Hepatocyte (in vitro differentiated cells): ENCODE measurements at regions not wholly inside any gene's neighbourhood (a gene's known extent, or its start where the extent isn't known, plus 50 kb on each side); places are given as distances from the start of the nearest gene placed in this dataset.
"Not testable (repeated sequence)": the region's sequence is repeated elsewhere in the genome, so short reads cannot be mapped to it uniquely, and the experiment has no call there.

Source experiments
- CTCF ChIP-seq: fragments of 200-600 bp; sonication (generic); IDR thresholded peaks from 2 replicates; pipeline ENCODE4 v1.5.1; 2016; ENCODE audit warnings: antibody characterized with exemption, mild to moderate bottlenecking; ENCODE audit not compliant: poor library complexity
- EZH2 ChIP-seq: fragments of 200-600 bp; sonication (generic); IDR thresholded peaks from 2 replicates; pipeline ENCODE4 v1.6.1; 2016; ENCODE audit warnings: antibody characterized with exemption, mild to moderate bottlenecking, borderline replicate concordance
- EZH2phosphoT487 ChIP-seq: fragments of 200-600 bp; sonication (generic); IDR thresholded peaks from one replicate; pipeline ENCODE4 v1.6.1; 2018; ENCODE audit warnings: antibody characterized with exemption, mild to moderate bottlenecking, low read depth, moderate library complexity; ENCODE audit not compliant: unreplicated experiment, severe bottlenecking

- not testable (repeated sequence) for TF ChIP-seq CTCF, EZH2phosphoT487, EZH2
These were observed 440.9 kb downstream of the GOLGA6L6 start for GRCh38 chr15:20100604-20101270.
